DND-41 (cell line): ENCODE measurements at regions not wholly inside any gene's neighbourhood (a gene's known extent, or its start where the extent isn't known, plus 50 kb on each side); places are given as distances from the start of the nearest gene placed in this dataset.
"Not testable (repeated sequence)": the region's sequence is repeated elsewhere in the genome, so short reads cannot be mapped to it uniquely, and the experiment has no call there.

Experiments
- ATAC-seq: fragments of 200-7000 bp; cut with Tn5 transposase; 3 replicates; pipeline ENCODE4 v1.9.1; 2021; ENCODE audit warnings: low read depth; ENCODE audit not compliant: insufficient read depth
- DNase-seq: peaks from one replicate; pipeline ENCODE4 v3.0.0-alpha.2; 2020
- H2AFZ ChIP-seq: 2 replicates; pipeline ENCODE4 v1.6.0; 2012; ENCODE audit warnings: low read depth, low read length
- H3K27ac ChIP-seq: 2 replicates; pipeline ENCODE4 v1.5.1; 2012; ENCODE audit warnings: low read length, inconsistent platforms
- H3K27me3 ChIP-seq: fragments of 200-600 bp; sonication (generic); 2 replicates; pipeline ENCODE4 v1.6.0; 2012; ENCODE audit warnings: low read length, mild to moderate bottlenecking, inconsistent platforms; ENCODE audit not compliant: insufficient read depth, poor library complexity
- H3K36me3 ChIP-seq: 2 replicates; pipeline ENCODE4 v1.5.1; 2012; ENCODE audit warnings: low read length, inconsistent platforms; ENCODE audit not compliant: insufficient read depth
- H3K4me1 ChIP-seq: 2 replicates; pipeline ENCODE4 v1.5.1; 2012; ENCODE audit warnings: mild to moderate bottlenecking, low read length; ENCODE audit not compliant: insufficient read depth
- H3K4me2 ChIP-seq: 2 replicates; pipeline ENCODE4 v1.6.0; 2012; ENCODE audit warnings: mild to moderate bottlenecking, moderate library complexity, low read length, inconsistent platforms; ENCODE audit not compliant: insufficient read depth
- H3K4me3 ChIP-seq, 2 experiments: fragments of 200-600 bp in 1 of 2; shearing (Covaris generic) in 1 of 2; 2 replicates each; pipeline ENCODE4 v1.5.1; 2012 to 2016; ENCODE audit warnings: inconsistent platforms in 2 of 2, low read length in 2 of 2, mild to moderate bottlenecking in 2 of 2, low read depth in 1 of 2, moderate library complexity in 1 of 2
- H3K79me2 ChIP-seq: 2 replicates; pipeline ENCODE4 v1.6.0; 2012; ENCODE audit warnings: low read length, inconsistent platforms; ENCODE audit not compliant: insufficient read depth
- H3K9ac ChIP-seq: 2 replicates; pipeline ENCODE4 v1.6.0; 2012; ENCODE audit warnings: low read depth, mild to moderate bottlenecking, inconsistent platforms, low read length, moderate library complexity
- H3K9me3 ChIP-seq: 2 replicates; pipeline ENCODE4 v1.5.1; 2012; ENCODE audit warnings: low read length, moderate library complexity, mild to moderate bottlenecking, inconsistent platforms; ENCODE audit not compliant: insufficient read depth, severe bottlenecking
- H4K20me1 ChIP-seq: 2 replicates; pipeline ENCODE4 v1.6.0; 2012; ENCODE audit warnings: low read length; ENCODE audit not compliant: insufficient read depth
- EZH2 ChIP-seq: IDR thresholded peaks from 3 replicates; pipeline ENCODE4 v1.6.1; 2012; ENCODE audit warnings: borderline replicate concordance, low read depth, mild to moderate bottlenecking, moderate library complexity, low read length, inconsistent platforms; ENCODE audit not compliant: severe bottlenecking
- TF ChIP-seq, protein P1 (sequence below): IDR thresholded peaks from 2 replicates; pipeline ENCODE4 v1.5.1; 2012; ENCODE audit warnings: borderline replicate concordance, low read length, moderate library complexity, mild to moderate bottlenecking; ENCODE audit not compliant: poor library complexity, severe bottlenecking; ENCODE audit errors: extremely low read depth

DNA sequence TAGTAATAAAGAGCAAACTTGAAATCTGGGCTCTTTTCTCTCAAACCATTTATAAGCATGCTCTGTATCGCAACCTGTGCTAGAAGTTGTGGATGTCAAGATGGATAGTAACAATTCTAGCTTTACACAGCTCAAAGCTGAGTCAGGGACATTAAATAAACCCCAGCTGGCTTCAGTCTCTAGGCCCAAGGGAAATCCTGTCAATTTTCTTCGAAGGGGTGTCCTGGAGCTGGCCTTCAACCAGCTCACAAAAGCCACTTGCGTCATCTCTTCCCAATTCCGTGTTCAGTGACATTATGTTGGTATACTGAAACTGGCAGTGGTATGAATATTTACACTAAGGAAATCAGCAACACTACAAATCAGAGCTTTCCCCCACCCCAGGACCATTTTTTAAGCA is 89.8 kb upstream of the PRKG2 start:
- TF ChIP-seq, protein P1, sequence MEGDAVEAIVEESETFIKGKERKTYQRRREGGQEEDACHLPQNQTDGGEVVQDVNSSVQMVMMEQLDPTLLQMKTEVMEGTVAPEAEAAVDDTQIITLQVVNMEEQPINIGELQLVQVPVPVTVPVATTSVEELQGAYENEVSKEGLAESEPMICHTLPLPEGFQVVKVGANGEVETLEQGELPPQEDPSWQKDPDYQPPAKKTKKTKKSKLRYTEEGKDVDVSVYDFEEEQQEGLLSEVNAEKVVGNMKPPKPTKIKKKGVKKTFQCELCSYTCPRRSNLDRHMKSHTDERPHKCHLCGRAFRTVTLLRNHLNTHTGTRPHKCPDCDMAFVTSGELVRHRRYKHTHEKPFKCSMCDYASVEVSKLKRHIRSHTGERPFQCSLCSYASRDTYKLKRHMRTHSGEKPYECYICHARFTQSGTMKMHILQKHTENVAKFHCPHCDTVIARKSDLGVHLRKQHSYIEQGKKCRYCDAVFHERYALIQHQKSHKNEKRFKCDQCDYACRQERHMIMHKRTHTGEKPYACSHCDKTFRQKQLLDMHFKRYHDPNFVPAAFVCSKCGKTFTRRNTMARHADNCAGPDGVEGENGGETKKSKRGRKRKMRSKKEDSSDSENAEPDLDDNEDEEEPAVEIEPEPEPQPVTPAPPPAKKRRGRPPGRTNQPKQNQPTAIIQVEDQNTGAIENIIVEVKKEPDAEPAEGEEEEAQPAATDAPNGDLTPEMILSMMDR, result no peak
- no peak for TF ChIP-seq EZH2
- Histone ChIP-seq H3K4me2 (no peak overlapping the region), H3K36me3 (no peaks in the 10 kb centered on the region), H2AFZ (no peak overlapping the region), H3K4me1 (no peaks in the 10 kb centered on the region), H3K4me3 (no peak overlapping the region), H3K79me2 (no peaks in the 10 kb centered on the region), H4K20me1 (no peaks in the 10 kb centered on the region), H3K9ac (no peak overlapping the region), H3K27ac (no peak overlapping the region), H3K27me3 (peaks cover 4% of the 10 kb centered on the region), H3K9me3 (no peaks in the 10 kb centered on the region)
- no peak for DNase-seq
- ATAC-seq, result no peak

DNA sequence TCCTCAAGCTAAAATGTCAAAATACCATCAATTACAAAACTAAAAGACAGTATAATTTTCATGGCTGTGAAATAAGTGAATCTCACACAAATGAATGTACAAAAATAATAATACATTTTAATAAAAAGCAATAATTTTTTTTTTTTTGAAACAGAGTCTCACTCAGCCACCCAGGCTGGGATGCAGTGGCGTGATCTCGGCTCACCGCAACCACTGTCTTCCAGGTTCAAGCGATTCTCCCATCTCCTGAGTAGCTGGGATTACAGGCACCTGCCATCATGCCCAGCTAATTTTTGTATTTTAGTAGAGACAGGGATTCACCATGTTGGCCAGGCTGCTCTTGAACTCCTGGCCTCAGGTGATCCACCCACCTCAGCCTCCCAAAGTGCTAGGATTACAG is 85.3 kb upstream of the PRKG2 start:
- H3K27ac ChIP-seq, H3K79me2 ChIP-seq, H3K4me1 ChIP-seq, H3K27me3 ChIP-seq, DNase-seq, H2AFZ ChIP-seq, H4K20me1 ChIP-seq, H3K36me3 ChIP-seq, H3K4me3 ChIP-seq, H3K9ac ChIP-seq, H3K4me2 ChIP-seq, H3K9me3 ChIP-seq, ATAC-seq: not testable (repeated sequence)

DNA sequence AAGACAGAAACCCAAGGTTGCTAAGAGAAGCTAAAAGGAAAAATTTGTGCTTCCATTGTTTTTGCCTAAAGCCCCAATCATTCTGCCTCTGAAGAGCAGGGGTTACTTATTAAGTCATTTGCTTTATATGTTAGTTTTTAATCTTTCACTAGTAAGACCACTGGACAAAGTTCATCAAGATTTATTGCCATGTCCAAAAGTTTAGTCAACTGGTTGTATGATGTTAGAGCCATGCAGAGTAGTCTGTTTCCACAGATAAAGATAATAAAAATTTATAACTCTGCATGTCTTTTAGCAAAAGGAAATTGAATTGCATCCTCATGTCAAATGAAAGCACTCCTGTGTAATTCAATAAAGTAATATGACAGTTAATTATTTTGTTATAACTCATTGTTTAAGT is 75.8 kb upstream of the PRKG2 start:
- DNase-seq (no peak), ATAC-seq (no peak)
- Histone ChIP-seq H3K9me3 (no peaks in the 10 kb centered on the region), H3K9ac (no peak overlapping the region), H2AFZ (no peak overlapping the region), H3K79me2 (no peaks in the 10 kb centered on the region), H4K20me1 (no peaks in the 10 kb centered on the region), H3K36me3 (no peaks in the 10 kb centered on the region), H3K4me1 (no peaks in the 10 kb centered on the region), H3K4me3 (no peak overlapping the region), H3K27ac (no peak overlapping the region), H3K4me2 (no peak overlapping the region), H3K27me3 (no peaks in the 10 kb centered on the region)
- TF ChIP-seq, protein P1, result no peak
- no peak for TF ChIP-seq EZH2

DNA sequence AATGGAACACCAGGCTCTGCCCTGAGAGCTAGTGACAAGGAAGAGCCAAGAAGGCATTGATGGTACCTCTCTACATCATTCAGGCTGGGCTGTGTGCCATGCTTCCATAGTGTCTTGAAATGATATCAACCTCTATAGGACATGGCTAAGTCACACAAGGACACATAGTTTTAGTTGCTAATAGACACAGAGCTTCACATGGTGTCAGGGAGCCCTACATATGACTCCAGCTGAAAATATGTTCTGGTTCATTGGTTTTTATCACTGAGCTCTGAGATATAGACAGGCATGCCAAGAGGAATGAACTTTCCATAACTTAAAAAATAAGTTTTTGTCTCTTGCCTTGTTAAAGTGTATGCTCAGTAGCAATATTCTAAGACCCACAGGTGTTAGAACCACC is 72.1 kb upstream of the PRKG2 start:
- TF ChIP-seq EZH2, result no peak
- H3K9ac ChIP-seq, result no peak overlapping the region
- H2AFZ ChIP-seq, result no peak overlapping the region
- H3K36me3 ChIP-seq, result no peaks in the 10 kb centered on the region
- ATAC-seq (no peak), DNase-seq (no peak)
- no peak overlapping the region for H3K4me3 ChIP-seq
- peaks cover 2% of the 10 kb centered on the region for H3K27me3 ChIP-seq
- H4K20me1 ChIP-seq, result no peaks in the 10 kb centered on the region
- no peaks in the 10 kb centered on the region for H3K9me3 ChIP-seq
- no peak overlapping the region for H3K4me2 ChIP-seq
- no peak overlapping the region for H3K27ac ChIP-seq
- H3K79me2 ChIP-seq, result no peaks in the 10 kb centered on the region
- no peaks in the 10 kb centered on the region for H3K4me1 ChIP-seq

DNA sequence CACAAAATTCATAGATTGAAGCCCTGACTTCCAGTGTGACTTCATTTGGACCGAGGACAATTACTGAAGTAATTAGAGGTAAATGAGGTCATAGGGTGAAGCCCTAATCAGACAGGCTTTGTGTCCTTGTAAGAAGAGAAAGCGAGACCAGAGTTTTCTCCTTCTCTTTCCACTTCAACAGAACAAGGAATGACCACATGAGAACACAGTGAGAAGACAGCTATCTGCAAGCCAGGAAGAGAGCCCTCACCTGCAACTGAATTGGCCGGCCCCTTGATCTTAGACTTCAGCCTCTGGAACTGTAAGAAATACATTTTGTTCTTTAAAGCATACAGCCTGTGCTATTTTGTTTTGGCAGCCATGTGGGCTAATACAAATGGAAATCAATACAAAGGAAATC is 67.1 kb upstream of the PRKG2 start:
- Histone ChIP-seq H3K27ac (no peak overlapping the region), H3K4me3 (no peak overlapping the region), H3K9ac (no peak overlapping the region), H3K4me1 (no peaks in the 10 kb centered on the region), H3K9me3 (no peaks in the 10 kb centered on the region), H3K4me2 (no peak overlapping the region), H2AFZ (no peak overlapping the region), H3K27me3 (peaks cover 4% of the 10 kb centered on the region), H3K36me3 (no peaks in the 10 kb centered on the region), H4K20me1 (no peaks in the 10 kb centered on the region), H3K79me2 (no peaks in the 10 kb centered on the region)
- TF ChIP-seq, protein P1, result no peak
- no peak for TF ChIP-seq EZH2
- DNase-seq, result no peak
- no peak for ATAC-seq
